Heart right ventricle (tissue), 16 donors: ENCODE measurements at regions not wholly inside any gene's neighbourhood (a gene's known extent, or its start where the extent isn't known, plus 50 kb on each side); places are given as distances from the start of the nearest gene placed in this dataset.
A peak's percentile ranks its signal among the peaks of the same experiment; 100 is the strongest.

Source experiments
- ATAC-seq, 8 donors: fragments of 200-7000 bp; cut with Tn5 transposase; one replicate each; pipeline ENCODE4 v1.9.1; 2020; ENCODE audit warnings: mild to moderate bottlenecking in 8 of 8, moderate library complexity in 8 of 8, moderate number of reproducible peaks in 1 of 8
- DNase-seq, 2 donors: peaks; one replicate each; pipeline ENCODE4 v3.0.0-alpha.2; 2020
- H3K27ac ChIP-seq, 10 donors: fragments of 200-600 bp; sonication (generic) in 2 of 10; one replicate each; pipeline versions ENCODE4 v1.5.0 to v1.8.0; 2020 to 2022; ENCODE audit warnings: mild to moderate bottlenecking in 3 of 10
- H3K27me3 ChIP-seq, 7 donors: fragments of 200-600 bp; one replicate each; pipeline ENCODE4 v1.8.0; 2021 to 2022; ENCODE audit warnings: mild to moderate bottlenecking in 2 of 7
- H3K36me3 ChIP-seq, 9 donors: fragments of 200-600 bp; sonication (generic) in 1 of 9; one replicate each; pipeline versions ENCODE4 v1.5.0 to v1.8.0; 2020 to 2022; ENCODE audit warnings: mild to moderate bottlenecking in 2 of 9
- H3K4me1 ChIP-seq, 9 donors: fragments of 200-600 bp; sonication (generic) in 1 of 9; one replicate each; pipeline versions ENCODE4 v1.5.0 to v1.8.0; 2020 to 2022; ENCODE audit warnings: mild to moderate bottlenecking in 4 of 9
- H3K4me3 ChIP-seq, 10 donors: fragments of 200-600 bp; sonication (generic) in 2 of 10; one replicate each; pipeline versions ENCODE4 v1.5.0 to v1.8.0; 2020 to 2022; ENCODE audit warnings: mild to moderate bottlenecking in 7 of 10, moderate library complexity in 2 of 10
- H3K9me3 ChIP-seq, 11 donors: fragments of 200-600 bp in 10 of 11; sonication (generic) in 2 of 11; one replicate each; pipeline versions ENCODE4 v1.5.0 to v1.8.0; 2013 to 2022; ENCODE audit warnings: mild to moderate bottlenecking in 2 of 11, control low read depth in 1 of 11, moderate library complexity in 1 of 11
- WGBS, 2 donors: extraction: QIAGEN DNeasy Blood & Tissue Kit; methylation state at CpG; one replicate each; pipeline ENCODE4 v1.1.7; 2013; ENCODE audit warnings: inconsistent platforms in 1 of 2; 5-methylcytosine and 5-hydroxymethylcytosine counted together
- intact Hi-C, 10 donors: fragments of 100-400 bp; cut with DNase I; formaldehyde crosslinking; loops; one replicate each; pipeline versions ENCODE4 v1.11.1 to v1.14.2; 2022
- TF ChIP-seq, protein P1 (sequence below), 9 donors: fragments of 200-600 bp; sonication (generic) in 2 of 9; IDR thresholded peaks; one replicate each; pipeline versions ENCODE4 v1.5.0 to v1.8.0; 2021 to 2022; ENCODE audit warnings: antibody characterized with exemption in 9 of 9, mild to moderate bottlenecking in 5 of 9, moderate library complexity in 1 of 9
- donor health status: Arrhythmogenic right ventricular cardiomyopathy.
- donor health status: ischemic (EF 13 %, LVEDD 7.1; RV severe dilation, severe dysfunction).
- donor health status: healthy with polysubstance abuse.
- donor health status: DM: no; HTN: yes; CAD: no.
- donor health status: DM: no; HTN: no; CAD: no.
- donor health status: ischemic (EF 25% LVEDD 6.9; RV normal size, moderate dysfunction).
- donor health status: ischemic (EF 25% LVEDD 5.7; RV mildly dilated, moderate dysfunction).
- donor health status: healthy.
- donor health status: DM: yes; HTN: yes; CAD: no.
- donor health status: Ischemic cardiomyopathy.
- donor health status: ischemic (EF 35%, LVEDD 5.7; RV mildly dilated, moderate dysfunction).
- donor health status: nonischemic (EF 11% LVEDD 7.7; RV severe dilation, severe dysfunction).
- donor health status: DM: yes; HTN: yes; CAD: no.
- donor health status: PGD.
- donor health status: ischemic (EF 29% LVEDD 5.4; RV normal size, mild dysfunction).
- donor health status: nonischemic (EF 23%, LVEDD 6.1; RV moderate dilation, normal function).

DNA sequence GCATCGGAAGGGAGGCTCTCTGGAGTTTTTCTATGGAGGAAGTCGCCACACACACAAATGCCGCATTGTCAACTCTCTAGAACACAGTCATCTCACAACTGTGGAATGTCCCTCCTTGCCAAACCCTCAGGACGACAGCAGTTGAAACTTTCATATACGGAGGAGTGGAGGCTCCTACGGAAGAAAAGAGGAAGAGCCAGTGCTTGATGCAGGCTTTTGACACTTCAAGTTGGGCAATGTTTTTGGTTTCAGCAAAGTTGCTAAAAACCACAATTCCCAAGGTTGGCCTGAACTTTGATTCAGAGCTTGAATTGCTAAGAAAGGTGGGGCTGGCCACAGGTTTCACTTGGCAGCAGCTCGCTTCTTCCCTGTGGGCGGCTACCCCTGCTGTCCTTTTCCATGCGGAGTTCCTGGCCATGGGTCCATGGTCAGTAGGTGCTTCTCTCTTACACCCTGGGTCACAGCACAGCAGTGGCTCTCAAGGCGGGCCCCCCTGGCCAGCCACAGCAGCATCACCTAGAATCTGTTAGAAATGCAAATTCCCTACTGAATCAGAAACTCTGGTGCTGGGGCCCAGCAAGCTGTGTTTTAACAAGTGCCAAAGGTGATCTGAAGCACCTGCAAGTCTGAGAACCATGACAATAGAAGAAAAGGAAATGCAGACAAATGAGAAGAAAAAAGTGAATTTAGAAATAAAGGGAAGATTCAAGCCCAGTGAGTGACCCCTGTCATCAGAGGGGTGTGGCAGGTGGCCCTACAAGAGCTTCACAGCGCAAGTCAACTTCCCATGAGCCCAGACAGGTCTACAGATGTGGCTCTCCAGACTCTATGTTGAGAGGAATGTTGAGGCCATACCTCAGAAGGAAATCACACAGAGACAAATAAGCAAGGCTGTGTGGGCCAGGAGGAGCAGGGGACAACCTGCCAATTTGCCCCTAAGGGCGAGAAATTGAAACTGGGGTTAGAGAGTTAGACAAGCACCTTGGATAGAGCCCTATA, 856.4 kb downstream of the RNF144A start:
- Histone ChIP-seq H3K27me3 (no peaks in the 10 kb centered on the region), H3K27ac (no peak overlapping the region), H3K36me3 (no peaks in the 10 kb centered on the region), H3K9me3 (no peaks in the 10 kb centered on the region), H3K4me1 (peaks cover 0 to 17% (median 0%) of the 10 kb centered on the region in 9 donors), H3K4me3 (no peak overlapping the region)
- ATAC-seq, result peak in 6 of 8 donors; percentile 28 to 57 (median 45)
- 57 to 67% methylated on average over 12 of the region's 12 CpGs for WGBS, 2 donors
- intact Hi-C loops, result no loop called here
- TF ChIP-seq, protein P1, sequence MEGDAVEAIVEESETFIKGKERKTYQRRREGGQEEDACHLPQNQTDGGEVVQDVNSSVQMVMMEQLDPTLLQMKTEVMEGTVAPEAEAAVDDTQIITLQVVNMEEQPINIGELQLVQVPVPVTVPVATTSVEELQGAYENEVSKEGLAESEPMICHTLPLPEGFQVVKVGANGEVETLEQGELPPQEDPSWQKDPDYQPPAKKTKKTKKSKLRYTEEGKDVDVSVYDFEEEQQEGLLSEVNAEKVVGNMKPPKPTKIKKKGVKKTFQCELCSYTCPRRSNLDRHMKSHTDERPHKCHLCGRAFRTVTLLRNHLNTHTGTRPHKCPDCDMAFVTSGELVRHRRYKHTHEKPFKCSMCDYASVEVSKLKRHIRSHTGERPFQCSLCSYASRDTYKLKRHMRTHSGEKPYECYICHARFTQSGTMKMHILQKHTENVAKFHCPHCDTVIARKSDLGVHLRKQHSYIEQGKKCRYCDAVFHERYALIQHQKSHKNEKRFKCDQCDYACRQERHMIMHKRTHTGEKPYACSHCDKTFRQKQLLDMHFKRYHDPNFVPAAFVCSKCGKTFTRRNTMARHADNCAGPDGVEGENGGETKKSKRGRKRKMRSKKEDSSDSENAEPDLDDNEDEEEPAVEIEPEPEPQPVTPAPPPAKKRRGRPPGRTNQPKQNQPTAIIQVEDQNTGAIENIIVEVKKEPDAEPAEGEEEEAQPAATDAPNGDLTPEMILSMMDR (IDR thresholded peaks at IDR 0.05), result no peak
- no peak for DNase-seq

GRCh38 chr2:7774481-7774880, 857.3 kb downstream of the RNF144A start:
- no peak overlapping the region for H3K27ac ChIP-seq
- WGBS, 2 donors, result 73 to 74% methylated on average over 3 of the region's 3 CpGs
- no peak for ATAC-seq

GRCh38 chr2:7777668-7778067, 860.5 kb downstream of the RNF144A start:
- no peaks in the 10 kb centered on the region for H3K27me3 ChIP-seq
- WGBS, 2 donors, result 74 to 77% methylated on average over 3 of the region's 3 CpGs
- H3K36me3 ChIP-seq, result no peaks in the 10 kb centered on the region
- TF ChIP-seq, protein P1 (IDR thresholded peaks at IDR 0.05), result no peak
- H3K4me3 ChIP-seq, result no peak overlapping the region
- ATAC-seq (no peak), DNase-seq (no peak)
- no peak overlapping the region for H3K27ac ChIP-seq
- peaks cover 0 to 16% (median 0%) of the 10 kb centered on the region in 9 donors for H3K4me1 ChIP-seq
- intact Hi-C loops, result no loop called here
- H3K9me3 ChIP-seq, result no peaks in the 10 kb centered on the region

More at GRCh38 chr2:7774481-7774880, 857.3 kb downstream of the RNF144A start:
- Histone ChIP-seq H3K4me3 (no peak overlapping the region), H3K4me1 (peaks cover 0 to 17% (median 0%) of the 10 kb centered on the region in 9 donors), H3K9me3 (no peaks in the 10 kb centered on the region), H3K27me3 (no peaks in the 10 kb centered on the region), H3K36me3 (no peaks in the 10 kb centered on the region)
- TF ChIP-seq, protein P1 (IDR thresholded peaks at IDR 0.05), result no peak
- no peak for DNase-seq
- intact Hi-C loops, result no loop called here

- H3K36me3 ChIP-seq, result no peaks in the 10 kb centered on the region
- WGBS, 2 donors, result 86 to 89% methylated on average over 5 of the region's 5 CpGs
- intact Hi-C loops, result no loop called here
- TF ChIP-seq, protein P1 (IDR thresholded peaks at IDR 0.05), result no peak
- no peaks in the 10 kb centered on the region for H3K4me1 ChIP-seq
- H3K9me3 ChIP-seq, result no peaks in the 10 kb centered on the region
- DNase-seq, result no peak
- no peak overlapping the region for H3K27ac ChIP-seq
- no peak for ATAC-seq
- no peaks in the 10 kb centered on the region for H3K27me3 ChIP-seq
- no peak overlapping the region for H3K4me3 ChIP-seq
These were observed 863.1 kb downstream of the RNF144A start for GRCh38 chr2:7780321-7780720.
